ENCODE measurements at regions not wholly inside any gene's neighbourhood (a gene's known extent, or its start where the extent isn't known, plus 50 kb on each side); places are given as distances from the start of the nearest gene placed in this dataset.

GRCh38 chr7:132646052-132646451 lies 69.8 kb upstream of the PLXNA4 start:
- H3K27me3 Mint-ChIP-seq (ENCODE audit: insufficient read depth, low read depth, poor library complexity) = peaks cover 4% of the 10 kb centered on the region
- TF ChIP-seq REST (IDR thresholded peaks at IDR 0.05; ENCODE audit: unreplicated experiment) = no peak
- no peak for TF ChIP-seq CTCF (conservative IDR thresholded peaks at IDR 0.05; ENCODE audit: low read depth in 2 of 2)
- TF ChIP-seq EZH2 (IDR thresholded peaks at IDR 0.05; ENCODE audit: low read depth, unreplicated experiment) = no peak
- no peak for TF ChIP-seq STAT1 (IDR thresholded peaks at IDR 0.05; ENCODE audit: unreplicated experiment)
- TF ChIP-seq NANOG (IDR thresholded peaks at IDR 0.05; ENCODE audit: borderline replicate concordance) = no peak
- no peak for TF ChIP-seq EZH2phosphoT487 (IDR thresholded peaks at IDR 0.05; ENCODE audit: unreplicated experiment)
- no peak for TF ChIP-seq ZNF462 (CRISPR knock-in tag; IDR thresholded peaks at IDR 0.05)
- TF ChIP-seq ZNF114 (CRISPR knock-in tag; IDR thresholded peaks at IDR 0.05) = no peak
- no peak for TF ChIP-seq POLR2AphosphoS5 (IDR thresholded peaks at IDR 0.05; ENCODE audit: low read depth)
- no peak for TF ChIP-seq JUNB (IDR thresholded peaks at IDR 0.05; ENCODE audit: unreplicated experiment)
- no peak for TF ChIP-seq ZNF331 (CRISPR knock-in tag; IDR thresholded peaks at IDR 0.05; ENCODE audit: low read depth)
- TF ChIP-seq, protein P1, sequence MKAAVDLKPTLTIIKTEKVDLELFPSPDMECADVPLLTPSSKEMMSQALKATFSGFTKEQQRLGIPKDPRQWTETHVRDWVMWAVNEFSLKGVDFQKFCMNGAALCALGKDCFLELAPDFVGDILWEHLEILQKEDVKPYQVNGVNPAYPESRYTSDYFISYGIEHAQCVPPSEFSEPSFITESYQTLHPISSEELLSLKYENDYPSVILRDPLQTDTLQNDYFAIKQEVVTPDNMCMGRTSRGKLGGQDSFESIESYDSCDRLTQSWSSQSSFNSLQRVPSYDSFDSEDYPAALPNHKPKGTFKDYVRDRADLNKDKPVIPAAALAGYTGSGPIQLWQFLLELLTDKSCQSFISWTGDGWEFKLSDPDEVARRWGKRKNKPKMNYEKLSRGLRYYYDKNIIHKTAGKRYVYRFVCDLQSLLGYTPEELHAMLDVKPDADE (IDR thresholded peaks at IDR 0.05) = no peak
- TF ChIP-seq CREB1 (CRISPR knock-in tag; IDR thresholded peaks at IDR 0.05; ENCODE audit: low read depth) = no peak
- DNase-seq (ENCODE audit: low spot score) = peak; percentile 31

More at GRCh38 chr7:132646052-132646451, 69.8 kb upstream of the PLXNA4 start:
- Mint-ChIP-seq H3K36me3 (ENCODE audit: low read depth) (no peaks in the 10 kb centered on the region), H3K27ac (no peak overlapping the region), H3K4me1 (peaks cover 41% of the 10 kb centered on the region), H3K4me3 (no peak overlapping the region), H3K9me3 (no peaks in the 10 kb centered on the region)
- H2AFZ ChIP-seq = no peak overlapping the region
- no peak overlapping the region for H3K4me3 ChIP-seq
- H3K79me2 ChIP-seq (replicated peaks; ENCODE audit: insufficient read depth) = no peaks in the 10 kb centered on the region
- no peak overlapping the region for H3K27ac ChIP-seq (ENCODE audit: low read depth)
- H3K27me3 ChIP-seq (ENCODE audit: insufficient read depth) = peaks cover under 1% of the 10 kb centered on the region; the same call in 1 of the 2 replicates
- H3K4me2 ChIP-seq = no peak overlapping the region
- no peaks in the 10 kb centered on the region for H3F3A ChIP-seq (replicated peaks; ENCODE audit: low read depth)
- peak; percentile 15; the same call in 2 of the 3 replicates for ATAC-seq
- peaks cover 21% of the 10 kb centered on the region for H3K4me1 ChIP-seq (ENCODE audit: insufficient read depth)
- peaks cover 6% of the 10 kb centered on the region; the same call in 1 of the 2 replicates for H3K9me2 ChIP-seq (ENCODE audit: insufficient read depth)
- H4K20me1 ChIP-seq (replicated peaks; ENCODE audit: insufficient read depth) = no peaks in the 10 kb centered on the region
- H3K36me3 ChIP-seq (ENCODE audit: insufficient read depth) = no peaks in the 10 kb centered on the region

Data from GM23338 (cell line).